GM21717 (cell line): ENCODE measurements at regions not wholly inside any gene's neighbourhood (a gene's known extent, or its start where the extent isn't known, plus 50 kb on each side); places are given as distances from the start of the nearest gene placed in this dataset.

Experiments used
- ATAC-seq: cut with Tn5 transposase; IDR thresholded peaks from one replicate; pipeline ENCODE4 v1.9.1; 2021; ENCODE audit warnings: mild to moderate bottlenecking, moderate library complexity; ENCODE audit not compliant: unreplicated experiment

GRCh38 chr15:96514607-96515285 is 184.2 kb downstream of the NR2F2 start:
- no peak for ATAC-seq

GRCh38 chr15:96515371-96515770 is 184.9 kb downstream of the NR2F2 start:
- no peak for ATAC-seq

GRCh38 chr15:96521386-96521785 is 190.9 kb downstream of the NR2F2 start:
- no peak for ATAC-seq

- no peak for ATAC-seq
These were observed 194.3 kb downstream of the NR2F2 start for GRCh38 chr15:96524676-96525417.

- ATAC-seq = no peak
These were observed 204.6 kb downstream of the NR2F2 start for GRCh38 chr15:96535148-96535547.

- ATAC-seq = no peak
These were observed 208.0 kb downstream of the NR2F2 start for GRCh38 chr15:96538491-96538890.

- ATAC-seq = no peak
These were observed 209.8 kb downstream of the NR2F2 start for GRCh38 chr15:96540283-96540682.

- no peak for ATAC-seq
These were observed 211.8 kb downstream of the NR2F2 start for GRCh38 chr15:96542130-96542770.

- no peak for ATAC-seq
These were observed 213.8 kb downstream of the NR2F2 start for GRCh38 chr15:96544162-96544756.

- no peak for ATAC-seq
These were observed 218.6 kb downstream of the NR2F2 start for GRCh38 chr15:96549136-96549535.

- ATAC-seq = no peak
These were observed 220.7 kb downstream of the NR2F2 start for GRCh38 chr15:96551196-96551595.

- no peak for ATAC-seq
These were observed 221.2 kb downstream of the NR2F2 start for GRCh38 chr15:96551722-96552121.

- ATAC-seq = no peak
These were observed 222.5 kb downstream of the NR2F2 start for GRCh38 chr15:96553006-96553405.

- ATAC-seq = no peak
These were observed 223.0 kb downstream of the NR2F2 start for GRCh38 chr15:96553451-96553850.

GRCh38 chr15:96553931-96554330 is 223.4 kb downstream of the NR2F2 start:
- ATAC-seq = no peak

- no peak for ATAC-seq
These were observed 224.0 kb downstream of the NR2F2 start for GRCh38 chr15:96554541-96554940.

GRCh38 chr15:96559087-96559486 is 228.6 kb downstream of the NR2F2 start:
- ATAC-seq = no peak

- ATAC-seq = no peak
These were observed 229.1 kb downstream of the NR2F2 start for GRCh38 chr15:96559631-96560030.

GRCh38 chr15:96560246-96560895 is 229.9 kb downstream of the NR2F2 start:
- no peak for ATAC-seq

GRCh38 chr15:96561593-96561992 is 231.1 kb downstream of the NR2F2 start:
- ATAC-seq = no peak

- no peak for ATAC-seq
These were observed 234.0 kb downstream of the NR2F2 start for GRCh38 chr15:96564546-96564945.
